ENCODE measurements at regions not wholly inside any gene's neighbourhood (a gene's known extent, or its start where the extent isn't known, plus 50 kb on each side); places are given as distances from the start of the nearest gene placed in this dataset.
A peak's percentile ranks its signal among the peaks of the same experiment; 100 is the strongest.

DNA sequence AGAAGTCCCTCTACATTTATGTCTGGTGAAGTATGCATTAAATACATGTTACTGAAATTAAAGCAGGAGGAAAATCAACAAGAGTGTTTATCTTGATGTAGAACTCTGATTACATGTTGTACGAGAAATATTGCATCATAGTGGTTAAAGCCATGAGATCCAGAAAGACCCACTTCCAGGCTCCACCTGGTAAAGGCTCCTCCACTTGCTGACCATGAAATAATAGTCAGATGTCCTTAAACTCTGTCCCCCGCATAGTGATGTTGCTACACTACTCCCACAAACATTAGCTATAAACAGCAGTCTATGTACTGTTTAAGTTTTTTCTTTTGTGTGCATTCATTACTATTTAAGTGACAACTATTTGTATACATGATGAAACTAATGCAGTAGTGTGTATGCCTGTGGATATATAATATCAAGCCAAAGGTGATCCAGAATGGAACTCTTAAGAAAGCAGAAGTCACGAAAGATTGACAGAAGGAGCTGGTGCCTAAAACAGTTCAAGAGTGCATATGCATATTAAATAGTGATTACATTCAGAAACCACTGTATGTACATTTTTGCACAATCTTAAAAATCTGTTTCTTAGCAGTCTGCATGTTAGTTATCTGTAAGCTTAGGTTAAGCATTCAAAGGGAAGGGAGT lies 264.4 kb upstream of the KCNMB2 start:
- no peak overlapping the region for H3K9ac ChIP-seq (ENCODE audit: low read length)
- no peak overlapping the region for H2BK5ac ChIP-seq (ENCODE audit: low read depth, low read length, poor library complexity)
- no peaks in the 10 kb centered on the region for H3K9me3 ChIP-seq (ENCODE audit: insufficient read depth, low read depth, low read length)
- no peak for DNase-seq
- H3K79me1 ChIP-seq (ENCODE audit: low read length): no peaks in the 10 kb centered on the region
- H3K4me3 ChIP-seq (ENCODE audit: low read depth, low read length): no peak overlapping the region
- no peak overlapping the region for H3K23ac ChIP-seq (ENCODE audit: low read length)
- H2AK5ac ChIP-seq (ENCODE audit: low read length): no peak overlapping the region
- no peaks in the 10 kb centered on the region for H3K27me3 ChIP-seq (ENCODE audit: insufficient read depth, low read length)
- H4K91ac ChIP-seq (ENCODE audit: low read depth, low read length): no peak overlapping the region
- no peaks in the 10 kb centered on the region for H3K4me1 ChIP-seq (ENCODE audit: control insufficient read depth in 1 of 2, insufficient read depth in 2 of 2, low read length in 2 of 2)
- no peaks in the 10 kb centered on the region for H3K36me3 ChIP-seq (ENCODE audit: control insufficient read depth in 1 of 2, insufficient read depth in 2 of 2, low read length in 2 of 2)
- no CpG with 5 or more reads among the region's 3 CpGs for WGBS (ENCODE audit: extremely low coverage, insufficient coverage, insufficient read length)
- H3K27ac ChIP-seq (ENCODE audit: low read depth, low read length): no peak overlapping the region
- no peak overlapping the region for H3K18ac ChIP-seq (ENCODE audit: low read length)
- no peak overlapping the region for H3K14ac ChIP-seq (ENCODE audit: low read length)
- H3K4ac ChIP-seq (ENCODE audit: low read depth, low read length): no peak overlapping the region
- H2AFZ ChIP-seq (ENCODE audit: insufficient read depth, low read length, poor library complexity): no peak overlapping the region
- no peak overlapping the region for H4K12ac ChIP-seq (ENCODE audit: low read depth, low read length)
- H4K8ac ChIP-seq (ENCODE audit: low read depth, low read length): no peak overlapping the region
- no peak overlapping the region for H2BK12ac ChIP-seq (ENCODE audit: low read length)
- H3K79me2 ChIP-seq (ENCODE audit: control insufficient read depth, insufficient read depth, low read length, poor library complexity): no peaks in the 10 kb centered on the region
- H3K4me2 ChIP-seq (ENCODE audit: low read length): no peak overlapping the region
- no peak overlapping the region for H2BK120ac ChIP-seq (ENCODE audit: insufficient read depth, low read length, poor library complexity)

DNA sequence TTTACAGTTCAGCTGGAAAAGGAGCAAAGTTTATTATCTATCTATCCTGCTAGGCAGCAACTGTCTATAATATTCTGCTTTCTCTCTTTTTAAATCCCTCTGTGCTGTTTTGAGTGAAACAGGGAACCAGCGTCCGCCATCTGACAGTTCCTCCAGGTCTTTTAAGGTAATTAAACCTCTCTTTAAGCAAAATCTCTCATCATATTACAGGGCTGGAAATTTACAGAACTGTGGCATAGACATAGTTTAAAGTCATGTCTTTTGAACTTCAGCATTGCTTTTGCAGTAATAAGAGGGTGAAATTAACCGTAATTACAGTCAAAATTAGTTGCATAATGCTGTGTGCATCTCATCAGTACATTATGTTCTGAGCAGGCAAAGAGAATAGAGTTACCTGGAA lies 263.4 kb upstream of the KCNMB2 start:
- no peak overlapping the region for H3K27ac ChIP-seq (ENCODE audit: low read depth, low read length)
- no peak overlapping the region for H3K4me3 ChIP-seq (ENCODE audit: low read depth, low read length)
- H2AK5ac ChIP-seq (ENCODE audit: low read length): no peak overlapping the region
- no peak for DNase-seq
- no peak overlapping the region for H2AFZ ChIP-seq (ENCODE audit: insufficient read depth, low read length, poor library complexity)
- H3K14ac ChIP-seq (ENCODE audit: low read length): no peak overlapping the region
- no peaks in the 10 kb centered on the region for H3K9me3 ChIP-seq (ENCODE audit: insufficient read depth, low read depth, low read length)
- no peak overlapping the region for H3K4ac ChIP-seq (ENCODE audit: low read depth, low read length)
- H2BK120ac ChIP-seq (ENCODE audit: insufficient read depth, low read length, poor library complexity): no peak overlapping the region
- no peak overlapping the region for H4K91ac ChIP-seq (ENCODE audit: low read depth, low read length)
- H4K8ac ChIP-seq (ENCODE audit: low read depth, low read length): no peak overlapping the region
- H3K9ac ChIP-seq (ENCODE audit: low read length): no peak overlapping the region
- H2BK5ac ChIP-seq (ENCODE audit: low read depth, low read length, poor library complexity): no peak overlapping the region
- no peak overlapping the region for H2BK12ac ChIP-seq (ENCODE audit: low read length)
- no peaks in the 10 kb centered on the region for H3K79me2 ChIP-seq (ENCODE audit: control insufficient read depth, insufficient read depth, low read length, poor library complexity)
- H3K18ac ChIP-seq (ENCODE audit: low read length): no peak overlapping the region
- H3K27me3 ChIP-seq (ENCODE audit: insufficient read depth, low read length): no peaks in the 10 kb centered on the region
- no peaks in the 10 kb centered on the region for H3K79me1 ChIP-seq (ENCODE audit: low read length)
- H3K36me3 ChIP-seq (ENCODE audit: control insufficient read depth in 1 of 2, insufficient read depth in 2 of 2, low read length in 2 of 2): no peaks in the 10 kb centered on the region
- H3K4me1 ChIP-seq (ENCODE audit: control insufficient read depth in 1 of 2, insufficient read depth in 2 of 2, low read length in 2 of 2): no peaks in the 10 kb centered on the region
- no peak overlapping the region for H3K23ac ChIP-seq (ENCODE audit: low read length)
- no CpG with 5 or more reads among the region's 3 CpGs for WGBS (ENCODE audit: extremely low coverage, insufficient coverage, insufficient read length)
- no peak overlapping the region for H3K4me2 ChIP-seq (ENCODE audit: low read length)
- H4K12ac ChIP-seq (ENCODE audit: low read depth, low read length): no peak overlapping the region

DNA sequence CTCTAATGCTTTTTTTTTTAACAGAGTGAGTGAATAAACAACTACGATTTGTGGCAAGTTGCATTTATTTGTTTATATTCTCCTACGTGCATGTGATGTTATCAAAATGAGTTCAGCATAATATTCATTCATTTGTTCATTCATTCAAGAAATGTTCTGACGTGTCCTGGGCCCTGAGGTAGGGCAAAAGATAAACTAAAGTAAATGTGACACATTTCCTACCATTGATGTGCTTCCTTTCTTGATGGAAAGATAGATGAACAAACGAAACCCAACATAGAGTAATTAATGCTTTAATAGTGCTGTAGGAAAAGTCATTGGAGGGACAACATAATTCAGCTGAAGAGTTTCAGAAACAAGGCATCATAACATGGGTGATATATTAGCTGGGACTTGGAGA lies 261.5 kb upstream of the KCNMB2 start:
- Histone ChIP-seq H3K79me2 (ENCODE audit: control insufficient read depth, insufficient read depth, low read length, poor library complexity) (no peaks in the 10 kb centered on the region), H3K4me2 (ENCODE audit: low read length) (no peak overlapping the region), H3K18ac (ENCODE audit: low read length) (no peak overlapping the region), H2BK5ac (ENCODE audit: low read depth, low read length, poor library complexity) (no peak overlapping the region), H3K27ac (ENCODE audit: low read depth, low read length) (no peak overlapping the region), H3K4me1 (ENCODE audit: control insufficient read depth in 1 of 2, insufficient read depth in 2 of 2, low read length in 2 of 2) (no peaks in the 10 kb centered on the region), H2BK120ac (ENCODE audit: insufficient read depth, low read length, poor library complexity) (no peak overlapping the region), H3K4ac (ENCODE audit: low read depth, low read length) (no peak overlapping the region), H3K36me3 (ENCODE audit: control insufficient read depth in 1 of 2, insufficient read depth in 2 of 2, low read length in 2 of 2) (no peaks in the 10 kb centered on the region), H3K79me1 (ENCODE audit: low read length) (no peaks in the 10 kb centered on the region), H4K91ac (ENCODE audit: low read depth, low read length) (no peak overlapping the region), H4K12ac (ENCODE audit: low read depth, low read length) (no peak overlapping the region), H3K23ac (ENCODE audit: low read length) (no peak overlapping the region), H4K8ac (ENCODE audit: low read depth, low read length) (no peak overlapping the region), H2BK12ac (ENCODE audit: low read length) (no peak overlapping the region), H3K4me3 (ENCODE audit: low read depth, low read length) (no peak overlapping the region), H3K9ac (ENCODE audit: low read length) (no peak overlapping the region), H3K27me3 (ENCODE audit: insufficient read depth, low read length) (no peaks in the 10 kb centered on the region), H3K9me3 (ENCODE audit: insufficient read depth, low read depth, low read length) (no peaks in the 10 kb centered on the region), H3K14ac (ENCODE audit: low read length) (no peak overlapping the region), H2AFZ (ENCODE audit: insufficient read depth, low read length, poor library complexity) (no peak overlapping the region), H2AK5ac (ENCODE audit: low read length) (no peak overlapping the region)
- no CpG with 5 or more reads among the region's 4 CpGs for WGBS (ENCODE audit: extremely low coverage, insufficient coverage, insufficient read length)
- no peak for DNase-seq

DNA sequence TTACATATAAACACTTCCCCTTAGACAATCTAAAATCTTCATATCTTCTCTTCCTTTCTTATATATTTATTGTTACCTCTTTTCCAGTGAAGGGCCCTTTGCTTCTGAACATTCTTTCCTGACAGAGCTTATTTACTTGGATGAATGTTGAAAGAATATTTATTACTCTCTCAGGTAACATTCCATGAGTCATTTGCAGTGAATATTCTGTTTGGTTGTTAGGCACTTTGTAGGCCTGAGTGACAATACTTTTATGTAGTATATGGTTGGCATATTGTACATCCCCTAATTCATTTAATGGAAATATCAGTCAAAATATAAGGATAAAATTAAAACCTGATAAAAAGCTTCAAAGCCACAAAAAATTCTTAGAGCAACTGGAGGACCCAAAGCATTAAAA lies 260.9 kb upstream of the KCNMB2 start:
- Histone ChIP-seq H4K8ac (ENCODE audit: low read depth, low read length) (no peak overlapping the region), H3K4me1 (ENCODE audit: control insufficient read depth in 1 of 2, insufficient read depth in 2 of 2, low read length in 2 of 2) (no peaks in the 10 kb centered on the region), H3K36me3 (ENCODE audit: control insufficient read depth in 1 of 2, insufficient read depth in 2 of 2, low read length in 2 of 2) (no peaks in the 10 kb centered on the region), H2AK5ac (ENCODE audit: low read length) (no peak overlapping the region), H3K79me2 (ENCODE audit: control insufficient read depth, insufficient read depth, low read length, poor library complexity) (no peaks in the 10 kb centered on the region), H3K14ac (ENCODE audit: low read length) (no peak overlapping the region), H3K23ac (ENCODE audit: low read length) (no peak overlapping the region), H4K91ac (ENCODE audit: low read depth, low read length) (no peak overlapping the region), H2BK12ac (ENCODE audit: low read length) (no peak overlapping the region), H4K12ac (ENCODE audit: low read depth, low read length) (no peak overlapping the region), H3K18ac (ENCODE audit: low read length) (no peak overlapping the region), H2BK120ac (ENCODE audit: insufficient read depth, low read length, poor library complexity) (no peak overlapping the region), H3K9me3 (ENCODE audit: insufficient read depth, low read depth, low read length) (no peaks in the 10 kb centered on the region), H2BK5ac (ENCODE audit: low read depth, low read length, poor library complexity) (no peak overlapping the region), H3K79me1 (ENCODE audit: low read length) (no peaks in the 10 kb centered on the region), H2AFZ (ENCODE audit: insufficient read depth, low read length, poor library complexity) (no peak overlapping the region), H3K4me2 (ENCODE audit: low read length) (no peak overlapping the region), H3K4me3 (ENCODE audit: low read depth, low read length) (no peak overlapping the region), H3K4ac (ENCODE audit: low read depth, low read length) (no peak overlapping the region), H3K27me3 (ENCODE audit: insufficient read depth, low read length) (no peaks in the 10 kb centered on the region), H3K27ac (ENCODE audit: low read depth, low read length) (no peak overlapping the region), H3K9ac (ENCODE audit: low read length) (no peak overlapping the region)
- peak in 1 of 2 donors; percentile 14 for DNase-seq

All from trophoblast cell (in vitro differentiated cells and primary cell).